Trophoblast cell (in vitro differentiated cells and primary cell): ENCODE measurements at regions not wholly inside any gene's neighbourhood (a gene's known extent, or its start where the extent isn't known, plus 50 kb on each side); places are given as distances from the start of the nearest gene placed in this dataset.

Experiments
- DNase-seq, 2 donors: peaks; one replicate each; pipeline ENCODE4 v3.0.0-alpha.2; 2016
- H2AFZ ChIP-seq: 2 replicates; pipeline ENCODE4 v1.6.1; 2013; ENCODE audit warnings: low read length, moderate library complexity, mild to moderate bottlenecking; ENCODE audit not compliant: insufficient read depth, poor library complexity
- H2AK5ac ChIP-seq: 2 replicates; pipeline ENCODE4 v1.6.1; 2013; ENCODE audit warnings: mild to moderate bottlenecking, low read length
- H2BK120ac ChIP-seq: 2 replicates; pipeline ENCODE4 v1.6.1; 2013; ENCODE audit warnings: low read length, mild to moderate bottlenecking, moderate library complexity; ENCODE audit not compliant: insufficient read depth, poor library complexity
- H2BK12ac ChIP-seq: 2 replicates; pipeline ENCODE4 v1.6.1; 2013; ENCODE audit warnings: mild to moderate bottlenecking, low read length, moderate library complexity
- H2BK5ac ChIP-seq: 2 replicates; pipeline ENCODE4 v1.6.1; 2013; ENCODE audit warnings: low read length, low read depth, moderate library complexity, mild to moderate bottlenecking; ENCODE audit not compliant: poor library complexity
- H3K14ac ChIP-seq: 2 replicates; pipeline ENCODE4 v1.6.1; 2013; ENCODE audit warnings: mild to moderate bottlenecking, low read length
- H3K18ac ChIP-seq: 2 replicates; pipeline ENCODE4 v1.6.1; 2013; ENCODE audit warnings: mild to moderate bottlenecking, low read length
- H3K23ac ChIP-seq: 2 replicates; pipeline ENCODE4 v1.6.1; 2013; ENCODE audit warnings: low read length
- H3K27ac ChIP-seq: 2 replicates; pipeline ENCODE4 v1.5.1; 2013; ENCODE audit warnings: low read depth, mild to moderate bottlenecking, inconsistent platforms, low read length, moderate library complexity
- H3K27me3 ChIP-seq: 2 replicates; pipeline ENCODE4 v1.6.1; 2013; ENCODE audit warnings: inconsistent platforms, mild to moderate bottlenecking, low read length, moderate library complexity; ENCODE audit not compliant: insufficient read depth
- H3K36me3 ChIP-seq, 2 experiments: 1 replicate in 1 of 2; 2 replicates in 1 of 2; pipeline ENCODE4 v1.6.1; 2013; ENCODE audit warnings: low read length in 2 of 2, mild to moderate bottlenecking in 2 of 2, moderate library complexity in 1 of 2; ENCODE audit not compliant: insufficient read depth in 2 of 2, control insufficient read depth in 1 of 2
- H3K4ac ChIP-seq: 2 replicates; pipeline ENCODE4 v1.6.1; 2013; ENCODE audit warnings: low read depth, mild to moderate bottlenecking, low read length, moderate library complexity
- H3K4me1 ChIP-seq, 2 experiments: 1 replicate in 1 of 2; 2 replicates in 1 of 2; pipeline ENCODE4 v1.6.1; 2013; ENCODE audit warnings: low read length in 2 of 2, mild to moderate bottlenecking in 2 of 2, moderate library complexity in 1 of 2; ENCODE audit not compliant: insufficient read depth in 2 of 2, control insufficient read depth in 1 of 2
- H3K4me2 ChIP-seq: 2 replicates; pipeline ENCODE4 v1.6.1; 2013; ENCODE audit warnings: inconsistent platforms, mild to moderate bottlenecking, low read length, moderate library complexity
- H3K4me3 ChIP-seq: 2 replicates; pipeline ENCODE4 v1.5.1; 2013; ENCODE audit warnings: mild to moderate bottlenecking, low read depth, low read length, inconsistent platforms
- H3K79me1 ChIP-seq: one replicate; pipeline ENCODE4 v1.6.1; 2013; ENCODE audit warnings: low read length
- H3K79me2 ChIP-seq: 2 replicates; pipeline ENCODE4 v1.6.1; 2013; ENCODE audit warnings: low read length, mild to moderate bottlenecking; ENCODE audit not compliant: control insufficient read depth, insufficient read depth, poor library complexity
- H3K9ac ChIP-seq: 2 replicates; pipeline ENCODE4 v1.6.1; 2013; ENCODE audit warnings: mild to moderate bottlenecking, low read length
- H3K9me3 ChIP-seq: 2 replicates; pipeline ENCODE4 v1.6.1; 2013; ENCODE audit warnings: low read depth, mild to moderate bottlenecking, control low read depth, inconsistent platforms, low read length; ENCODE audit not compliant: insufficient read depth
- H4K12ac ChIP-seq: 2 replicates; pipeline ENCODE4 v1.6.1; 2013; ENCODE audit warnings: low read depth, mild to moderate bottlenecking, low read length, moderate library complexity
- H4K8ac ChIP-seq: 2 replicates; pipeline ENCODE4 v1.6.1; 2013; ENCODE audit warnings: low read depth, mild to moderate bottlenecking, low read length, moderate library complexity
- H4K91ac ChIP-seq: one replicate; pipeline ENCODE4 v1.6.1; 2013; ENCODE audit warnings: low read depth, mild to moderate bottlenecking, low read length, moderate library complexity
- WGBS: extraction: QIAGEN DNeasy Blood & Tissue Kit; methylation state at CpG from one replicate; pipeline ENCODE4 v1.1.7; 2013; ENCODE audit warnings: missing lambda C conversion rate; ENCODE audit not compliant: insufficient read length, insufficient coverage; ENCODE audit errors: extremely low coverage; 5-methylcytosine and 5-hydroxymethylcytosine counted together

DNA sequence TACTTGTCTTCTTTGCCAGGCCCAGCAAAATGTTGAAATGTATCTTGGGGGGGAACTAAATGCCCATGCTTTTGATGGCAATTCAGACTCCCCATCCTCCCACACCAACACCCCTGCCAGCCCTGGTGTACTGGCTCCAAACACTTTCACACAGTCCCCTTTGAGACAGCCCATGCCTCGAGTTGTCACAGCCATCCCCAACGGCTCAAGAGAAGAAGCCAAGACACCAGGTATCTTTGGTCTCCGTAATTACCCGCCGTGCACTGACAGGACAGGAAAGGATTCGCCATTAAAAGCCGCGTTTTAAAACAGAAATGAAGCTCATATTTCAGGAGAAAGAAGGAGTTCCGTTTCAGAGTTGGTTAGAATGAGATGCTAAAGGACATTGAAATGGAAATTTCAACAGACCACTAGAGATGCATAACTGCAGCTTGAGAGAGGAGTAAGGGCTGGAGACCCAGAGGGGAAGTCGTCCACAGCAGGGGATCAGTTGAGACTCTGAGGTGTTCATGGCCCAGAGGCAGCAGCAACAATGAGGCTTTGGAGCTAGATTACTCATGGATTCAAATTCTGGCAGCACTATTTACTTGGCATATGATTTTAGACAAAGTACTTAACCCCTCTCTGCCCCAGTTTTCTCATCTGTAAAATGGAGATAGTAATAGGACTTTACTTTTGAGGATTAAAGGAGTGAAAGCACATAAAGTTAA is 63.5 kb upstream of the ADGRF1 start:
- H3K9me3 ChIP-seq = no peaks in the 10 kb centered on the region
- peaks cover 43% of the 10 kb centered on the region for H3K79me1 ChIP-seq
- peak overlapping the region; percentile 98 for H4K91ac ChIP-seq
- H3K4me1 ChIP-seq = peaks cover 15 to 24% of the 10 kb centered on the region in 2 experiments
- no peaks in the 10 kb centered on the region for H3K27me3 ChIP-seq
- peak overlapping the region; percentile 83 for H2AFZ ChIP-seq
- peak overlapping the region; percentile 86 for H3K14ac ChIP-seq
- H3K36me3 ChIP-seq = no peaks in the 10 kb centered on the region
- H2BK5ac ChIP-seq = peak overlapping the region; percentile 95
- no peak overlapping the region for H3K23ac ChIP-seq
- H3K9ac ChIP-seq = no peak overlapping the region
- H3K27ac ChIP-seq = peak overlapping the region; percentile 97
- no peak for DNase-seq
- H3K4me3 ChIP-seq = no peak overlapping the region
- H3K4ac ChIP-seq = peak overlapping the region; percentile 78
- H3K79me2 ChIP-seq = peaks cover 3% of the 10 kb centered on the region
- H3K4me2 ChIP-seq = no peak overlapping the region
- H2AK5ac ChIP-seq = peak overlapping the region; percentile 94
- peak overlapping the region; percentile 70 for H4K8ac ChIP-seq
- H2BK12ac ChIP-seq = peak overlapping the region; percentile 98
- H3K18ac ChIP-seq = peak overlapping the region; percentile 95
- WGBS = no CpG with 5 or more reads among the region's 10 CpGs
- H2BK120ac ChIP-seq = peak overlapping the region; percentile 97
- H4K12ac ChIP-seq = peak overlapping the region; percentile 40

DNA sequence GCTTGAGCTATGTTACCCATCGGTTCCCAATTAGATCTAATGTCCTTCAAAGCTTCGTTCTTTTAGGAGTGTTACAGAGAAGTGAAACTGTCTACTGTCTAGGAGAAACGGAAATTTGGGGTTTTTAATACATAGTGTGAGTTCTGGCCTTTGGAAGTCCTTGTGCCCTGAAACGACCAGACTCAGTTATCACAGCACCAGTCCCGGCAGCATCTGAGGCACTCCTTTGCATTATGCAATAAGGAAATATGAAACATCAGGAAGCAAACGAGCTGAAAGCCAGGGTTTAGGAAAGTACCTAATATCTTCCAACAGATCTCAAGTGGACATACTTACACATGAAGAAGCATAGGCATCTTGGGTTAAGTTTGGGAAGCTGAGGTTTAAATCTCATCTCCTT is 61.8 kb upstream of the ADGRF1 start:
- Histone ChIP-seq H3K4me1 (peaks cover 12 to 22% of the 10 kb centered on the region in 2 experiments), H3K4ac (no peak overlapping the region), H3K14ac (peak overlapping the region; percentile 73), H2AFZ (no peak overlapping the region), H3K4me3 (no peak overlapping the region), H2BK5ac (no peak overlapping the region), H4K12ac (no peak overlapping the region), H2BK12ac (peak overlapping the region; percentile 67), H3K4me2 (no peak overlapping the region), H4K8ac (no peak overlapping the region), H4K91ac (peak overlapping the region; percentile 61), H2AK5ac (no peak overlapping the region), H2BK120ac (peak overlapping the region; percentile 45), H3K18ac (no peak overlapping the region), H3K27ac (no peak overlapping the region), H3K36me3 (no peaks in the 10 kb centered on the region), H3K79me2 (peaks cover 3% of the 10 kb centered on the region), H3K23ac (no peak overlapping the region), H3K27me3 (no peaks in the 10 kb centered on the region), H3K9ac (no peak overlapping the region), H3K9me3 (no peaks in the 10 kb centered on the region), H3K79me1 (peaks cover 42% of the 10 kb centered on the region)
- no CpG with 5 or more reads among the region's 6 CpGs for WGBS
- peak; percentile 57 to 83 for DNase-seq

- Histone ChIP-seq H3K36me3 (no peaks in the 10 kb centered on the region), H2BK5ac (no peak overlapping the region), H3K79me2 (peaks cover 3% of the 10 kb centered on the region), H3K23ac (no peak overlapping the region), H3K79me1 (peaks cover 36% of the 10 kb centered on the region), H3K14ac (no peak overlapping the region), H3K9ac (no peak overlapping the region), H4K12ac (no peak overlapping the region), H3K27ac (no peak overlapping the region), H3K4me3 (no peak overlapping the region), H2BK120ac (no peak overlapping the region), H3K9me3 (no peaks in the 10 kb centered on the region), H3K18ac (no peak overlapping the region), H2AFZ (no peak overlapping the region), H4K8ac (no peak overlapping the region), H2AK5ac (no peak overlapping the region), H2BK12ac (no peak overlapping the region), H4K91ac (no peak overlapping the region), H3K4me1 (peaks cover 10 to 16% of the 10 kb centered on the region in 2 experiments), H3K4me2 (no peak overlapping the region), H3K27me3 (no peaks in the 10 kb centered on the region), H3K4ac (no peak overlapping the region)
- whole genome bisulfite sequencing = no CpG with 5 or more reads among the region's 5 CpGs
- peak in 1 of 2 donors; percentile 62 for DNase-seq
Measured at GRCh38 chr6:47102331-47102730, 60.2 kb upstream of the ADGRF1 start.

- Histone ChIP-seq H3K18ac (no peak overlapping the region), H3K23ac (no peak overlapping the region), H2BK12ac (no peak overlapping the region), H3K27me3 (no peaks in the 10 kb centered on the region), H4K12ac (no peak overlapping the region), H3K14ac (no peak overlapping the region), H3K79me1 (peaks cover 33% of the 10 kb centered on the region), H3K4ac (no peak overlapping the region), H3K79me2 (peaks cover 3% of the 10 kb centered on the region), H3K36me3 (no peaks in the 10 kb centered on the region), H2AFZ (no peak overlapping the region), H4K91ac (peak overlapping the region; percentile 60), H3K4me2 (no peak overlapping the region), H3K9me3 (no peaks in the 10 kb centered on the region), H2AK5ac (no peak overlapping the region), H3K4me1 (peaks cover 15 to 19% of the 10 kb centered on the region in 2 experiments), H3K9ac (no peak overlapping the region), H3K4me3 (no peak overlapping the region), H2BK5ac (no peak overlapping the region), H4K8ac (no peak overlapping the region), H3K27ac (peak overlapping the region; percentile 28), H2BK120ac (peak overlapping the region; percentile 67)
- no CpG with 5 or more reads among the region's 6 CpGs for WGBS
- DNase-seq = peak in 1 of 2 donors; percentile 27
Measured at GRCh38 chr6:47098570-47098993, 56.5 kb upstream of the ADGRF1 start.
